ENCODE measurements at regions not wholly inside any gene's neighbourhood (a gene's known extent, or its start where the extent isn't known, plus 50 kb on each side); places are given as distances from the start of the nearest gene placed in this dataset.

DNA sequence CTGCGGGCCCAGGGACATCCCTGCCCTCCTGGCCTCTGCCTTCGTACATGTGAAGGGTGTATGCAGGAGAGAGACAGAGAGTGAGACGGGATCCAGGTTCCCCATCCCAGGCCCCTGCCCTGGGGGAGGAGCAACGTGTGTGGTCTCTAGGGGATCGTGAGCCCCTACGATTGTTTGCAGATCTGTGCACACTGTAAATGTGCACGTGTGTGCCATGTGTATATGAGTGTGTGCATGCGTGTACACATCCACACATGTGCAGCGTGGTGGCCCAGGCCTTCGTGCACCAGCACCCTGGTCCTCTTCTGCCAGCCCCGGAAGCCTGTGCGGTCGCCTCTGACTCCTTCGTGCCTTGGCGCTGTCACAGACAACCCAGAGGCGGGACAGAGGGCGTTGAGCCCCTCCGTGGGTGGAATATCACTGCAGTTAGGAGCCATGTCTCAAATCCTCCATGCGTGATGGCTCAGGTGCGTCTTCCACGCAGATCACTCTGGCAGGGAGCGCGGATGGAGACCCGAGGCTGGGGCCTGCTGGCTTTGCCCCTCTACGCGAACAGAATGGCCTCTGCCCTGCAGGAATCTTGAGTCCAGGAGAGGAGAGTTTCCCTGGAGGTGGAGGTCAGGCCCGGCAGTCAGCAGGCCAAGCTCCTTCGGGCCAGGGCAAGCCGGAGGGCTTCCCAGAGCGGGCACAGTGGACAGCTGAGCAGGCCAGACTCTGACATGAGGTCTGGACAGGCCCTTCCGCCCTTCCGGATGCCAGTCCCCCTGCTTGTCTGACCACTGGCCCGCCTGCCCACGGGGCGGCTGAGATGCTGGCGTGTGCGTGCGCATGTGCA lies 97.5 kb downstream of the UNCX start:
- no peaks in the 10 kb centered on the region for H3K9me3 ChIP-seq
- H3K4me3 ChIP-seq = no peak overlapping the region
- no peaks in the 10 kb centered on the region for H3K36me3 ChIP-seq
- DNase-seq (ENCODE audit: low spot score in 2 of 2) = no peak
- H3K4me1 ChIP-seq = no peaks in the 10 kb centered on the region
- TF ChIP-seq, protein P1, sequence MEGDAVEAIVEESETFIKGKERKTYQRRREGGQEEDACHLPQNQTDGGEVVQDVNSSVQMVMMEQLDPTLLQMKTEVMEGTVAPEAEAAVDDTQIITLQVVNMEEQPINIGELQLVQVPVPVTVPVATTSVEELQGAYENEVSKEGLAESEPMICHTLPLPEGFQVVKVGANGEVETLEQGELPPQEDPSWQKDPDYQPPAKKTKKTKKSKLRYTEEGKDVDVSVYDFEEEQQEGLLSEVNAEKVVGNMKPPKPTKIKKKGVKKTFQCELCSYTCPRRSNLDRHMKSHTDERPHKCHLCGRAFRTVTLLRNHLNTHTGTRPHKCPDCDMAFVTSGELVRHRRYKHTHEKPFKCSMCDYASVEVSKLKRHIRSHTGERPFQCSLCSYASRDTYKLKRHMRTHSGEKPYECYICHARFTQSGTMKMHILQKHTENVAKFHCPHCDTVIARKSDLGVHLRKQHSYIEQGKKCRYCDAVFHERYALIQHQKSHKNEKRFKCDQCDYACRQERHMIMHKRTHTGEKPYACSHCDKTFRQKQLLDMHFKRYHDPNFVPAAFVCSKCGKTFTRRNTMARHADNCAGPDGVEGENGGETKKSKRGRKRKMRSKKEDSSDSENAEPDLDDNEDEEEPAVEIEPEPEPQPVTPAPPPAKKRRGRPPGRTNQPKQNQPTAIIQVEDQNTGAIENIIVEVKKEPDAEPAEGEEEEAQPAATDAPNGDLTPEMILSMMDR (IDR thresholded peaks at IDR 0.05) = no peak
- no peak overlapping the region for H3K27ac ChIP-seq
- intact Hi-C loops (cut with DNase I) = no loop called here
- no peaks in the 10 kb centered on the region for H3K27me3 ChIP-seq

DNA sequence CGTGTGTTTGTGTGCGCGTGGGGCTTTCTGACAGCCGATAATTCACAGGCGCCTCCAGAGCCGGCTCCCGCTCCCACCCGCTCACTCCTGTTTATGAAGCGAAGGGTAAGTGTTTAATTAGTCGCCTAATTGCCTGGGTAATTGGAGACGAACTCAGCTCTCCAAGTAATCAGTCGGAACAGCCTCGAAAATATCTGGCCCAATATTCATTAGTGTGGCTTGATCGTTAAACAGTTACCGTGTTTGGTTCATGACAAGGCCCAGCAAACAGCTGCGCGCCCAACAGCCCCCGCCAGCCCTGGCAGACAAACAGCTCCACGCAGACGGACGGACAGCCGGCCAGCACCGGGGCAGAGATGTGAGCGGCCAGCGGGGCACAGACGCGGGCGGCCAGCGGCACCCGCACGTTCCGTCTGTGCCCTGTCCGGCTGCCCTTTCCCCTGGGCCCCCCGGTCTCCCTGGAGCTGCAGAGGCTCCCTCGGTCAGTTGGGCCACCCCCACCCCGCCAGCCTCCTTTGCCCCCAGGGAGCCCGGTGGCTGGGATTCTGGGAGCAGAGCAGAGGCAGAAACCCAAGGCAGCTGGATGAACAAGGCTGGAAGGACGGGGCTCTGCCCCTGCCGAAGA lies 98.2 kb downstream of the UNCX start:
- Histone ChIP-seq H3K27ac (no peak overlapping the region), H3K9me3 (peaks cover 0 to 3% of the 10 kb centered on the region in 2 donors), H3K4me3 (no peak overlapping the region), H3K27me3 (no peaks in the 10 kb centered on the region), H3K36me3 (no peaks in the 10 kb centered on the region), H3K4me1 (no peaks in the 10 kb centered on the region)
- DNase-seq (ENCODE audit: low spot score in 2 of 2) = no peak
- TF ChIP-seq, protein P1 (IDR thresholded peaks at IDR 0.05) = no peak
- intact Hi-C loops (cut with DNase I) = no loop called here

DNA sequence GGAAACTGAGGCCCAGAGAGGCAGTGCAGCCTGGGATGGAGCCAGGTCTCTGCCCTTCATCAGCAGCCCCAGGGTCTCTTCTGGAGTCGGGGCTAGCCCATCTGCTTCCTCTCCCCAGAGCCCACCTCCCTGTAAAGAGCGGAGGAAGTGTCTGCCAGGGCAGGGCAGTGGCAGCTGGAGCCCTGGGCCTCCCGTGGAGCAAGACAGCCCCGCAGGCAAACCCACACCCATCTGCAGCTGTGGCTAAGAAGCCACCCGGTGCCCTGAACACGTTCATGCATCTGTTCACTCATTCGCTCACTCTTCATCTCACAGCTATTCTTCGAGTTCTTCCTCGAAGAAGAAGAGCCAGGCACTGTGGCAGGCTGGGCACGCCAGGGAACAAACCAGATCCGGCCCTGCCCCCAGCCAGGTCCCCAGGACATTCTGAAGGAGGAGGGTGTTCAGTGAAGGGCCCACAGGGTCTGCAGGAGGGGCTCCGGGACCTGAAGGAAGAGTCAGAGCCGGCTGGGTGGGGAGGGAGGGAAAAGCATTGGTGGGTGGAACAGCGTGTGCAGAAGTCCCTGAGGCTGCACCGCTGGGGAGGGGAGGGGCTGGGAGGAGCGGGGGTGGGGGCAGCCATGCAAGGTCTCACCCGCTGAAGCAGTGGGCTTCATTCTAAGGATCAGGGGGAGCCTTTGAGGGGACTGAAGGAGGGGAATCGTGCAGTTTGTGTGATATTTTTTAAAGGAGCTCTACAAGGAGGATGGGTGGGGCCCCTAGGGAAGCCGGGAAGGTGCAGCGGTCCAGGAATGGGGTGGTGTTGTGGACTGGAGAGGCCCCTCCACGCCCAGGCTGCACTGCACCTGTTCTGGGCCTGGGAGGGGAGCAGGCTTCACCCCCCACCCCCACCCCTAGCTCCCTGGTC lies 99.1 kb downstream of the UNCX start:
- no peak for DNase-seq (ENCODE audit: low spot score in 2 of 2)
- Histone ChIP-seq H3K27ac (no peak overlapping the region), H3K36me3 (no peaks in the 10 kb centered on the region), H3K9me3 (peaks cover 0 to 10% of the 10 kb centered on the region in 2 donors), H3K4me1 (no peaks in the 10 kb centered on the region), H3K4me3 (no peak overlapping the region), H3K27me3 (no peaks in the 10 kb centered on the region)
- intact Hi-C loops (cut with DNase I) = no loop called here
- TF ChIP-seq, protein P1 (IDR thresholded peaks at IDR 0.05) = no peak

DNA sequence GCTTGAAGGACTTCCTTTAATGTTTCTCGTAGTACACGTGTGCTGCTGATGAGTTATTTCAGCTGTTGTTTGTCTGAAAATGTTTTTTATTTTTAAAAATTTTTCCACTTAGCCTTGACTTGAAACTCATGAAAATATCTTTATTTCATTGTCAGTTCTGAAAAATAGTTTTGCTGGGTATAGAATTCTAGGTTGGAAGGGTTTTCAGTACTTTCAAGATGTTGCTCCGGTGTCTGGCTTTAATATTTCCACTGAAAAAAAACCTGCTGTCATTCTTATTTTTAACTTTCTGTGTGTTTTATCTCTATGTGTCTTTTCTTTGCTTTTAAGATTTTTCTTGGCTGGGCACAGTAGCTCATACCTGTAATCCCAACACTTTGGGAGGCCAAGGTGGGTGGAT lies 103.8 kb downstream of the UNCX start:
- Histone ChIP-seq H3K4me1 (no peaks in the 10 kb centered on the region), H3K36me3 (no peaks in the 10 kb centered on the region), H3K27ac (no peak overlapping the region), H3K9me3 (peaks cover 0 to 10% of the 10 kb centered on the region in 2 donors), H3K27me3 (no peaks in the 10 kb centered on the region), H3K4me3 (no peak overlapping the region)
- no peak for DNase-seq (ENCODE audit: low spot score in 2 of 2)
- TF ChIP-seq, protein P1 (IDR thresholded peaks at IDR 0.05) = no peak
- intact Hi-C loops (cut with DNase I) = no loop called here

DNA sequence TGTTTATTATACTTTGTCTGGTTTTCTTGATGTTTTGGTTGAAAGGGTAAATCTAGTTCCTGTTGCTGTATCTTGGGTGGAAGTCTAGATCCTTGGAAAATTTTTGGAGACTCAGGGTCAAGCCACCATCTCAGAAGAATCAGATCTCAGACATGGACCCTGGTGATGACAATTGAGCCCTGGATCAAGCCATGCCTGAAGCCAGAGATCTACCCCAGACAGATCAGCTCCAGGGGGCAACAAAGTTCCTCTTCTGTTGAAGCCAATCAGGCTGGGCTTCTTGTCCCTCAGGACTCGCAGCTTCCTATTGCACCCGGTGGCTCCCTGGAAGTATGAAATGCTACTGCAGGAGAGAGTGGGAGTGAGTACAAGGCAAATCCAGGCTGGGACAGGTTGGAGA lies 106.9 kb downstream of the UNCX start:
- Histone ChIP-seq H3K4me3 (no peak overlapping the region), H3K9me3 (peaks cover 0 to 10% of the 10 kb centered on the region in 2 donors), H3K27ac (no peak overlapping the region), H3K4me1 (no peaks in the 10 kb centered on the region), H3K27me3 (no peaks in the 10 kb centered on the region), H3K36me3 (no peaks in the 10 kb centered on the region)
- intact Hi-C loops (cut with DNase I) = no loop called here
- TF ChIP-seq, protein P1 (IDR thresholded peaks at IDR 0.05) = no peak
- no peak for DNase-seq (ENCODE audit: low spot score in 2 of 2)

All from ascending aorta (tissue), 2 donors.